Common myeloid progenitor, CD34-positive (primary cell): ENCODE measurements at regions not wholly inside any gene's neighbourhood (a gene's known extent, or its start where the extent isn't known, plus 50 kb on each side); places are given as distances from the start of the nearest gene placed in this dataset.

Experiments used
- CTCF ChIA-PET: fragments of 350-600 bp; sonication (Branson Sonifier 250); formaldehyde crosslinking; loops from one replicate; lab custom pipeline; 2021; ENCODE audit warnings: antibody characterized with exemption; lab: Charles Lee
- POLR2A ChIA-PET: fragments of 350-600 bp; sonication (Branson Sonifier 250); formaldehyde crosslinking; loops from one replicate; lab custom pipeline; 2021; ENCODE audit warnings: antibody characterized with exemption; lab: Charles Lee
- DNase-seq, 3 donors: peaks; one replicate each; pipeline versions ENCODE4 v3.0.0 to v3.0.0-alpha.2; 2013
- H3K27ac ChIP-seq, 2 experiments: 1 replicate in 1 of 2; 2 replicates in 1 of 2; pipeline ENCODE4 v1.7.0; 2013; ENCODE audit warnings: inconsistent platforms in 2 of 2, low read length in 2 of 2, mild to moderate bottlenecking in 2 of 2, low read depth in 1 of 2, moderate library complexity in 1 of 2; ENCODE audit not compliant: severe bottlenecking in 2 of 2, insufficient read depth in 1 of 2, poor library complexity in 1 of 2
- H3K27me3 ChIP-seq, 5 experiments: replicated peaks in 2 of 5; 1 replicate in 3 of 5; 2 replicates in 2 of 5; pipeline versions ENCODE4 v1.6.1 to v1.7.0; 2013; ENCODE audit warnings: low read length in 4 of 5, mild to moderate bottlenecking in 2 of 5, moderate library complexity in 2 of 5, inconsistent platforms in 1 of 5; ENCODE audit not compliant: insufficient read depth in 5 of 5, control insufficient read depth in 4 of 5
- H3K36me3 ChIP-seq, 4 experiments: 1 replicate in 2 of 4; 2 replicates in 2 of 4; pipeline versions ENCODE4 v1.6.1 to v1.7.0; 2013; ENCODE audit warnings: low read length in 3 of 4, control low read depth in 1 of 4, mild to moderate bottlenecking in 1 of 4; ENCODE audit not compliant: control insufficient read depth in 4 of 4, insufficient read depth in 4 of 4
- H3K4me1 ChIP-seq, 4 experiments: 1 replicate in 3 of 4; 2 replicates in 1 of 4; pipeline versions ENCODE4 v1.6.1 to v1.7.1; 2013; ENCODE audit warnings: low read length in 3 of 4, mild to moderate bottlenecking in 3 of 4, control low read depth in 1 of 4, inconsistent platforms in 1 of 4, moderate library complexity in 1 of 4; ENCODE audit not compliant: control insufficient read depth in 4 of 4, insufficient read depth in 4 of 4; ENCODE audit errors: control extremely low read depth in 1 of 4
- H3K4me3 ChIP-seq, 7 experiments: 1 replicate in 4 of 7; 2 replicates in 3 of 7; pipeline versions ENCODE4 v1.5.1 to v1.7.0; 2013; ENCODE audit warnings: mild to moderate bottlenecking in 7 of 7, low read length in 6 of 7, moderate library complexity in 6 of 7, inconsistent platforms in 2 of 7, low read depth in 2 of 7, control low read depth in 1 of 7; ENCODE audit not compliant: insufficient read depth in 4 of 7, control insufficient read depth in 1 of 7; ENCODE audit errors: extremely low read depth in 1 of 7
- H3K9me3 ChIP-seq, 5 experiments: 1 replicate in 4 of 5; 2 replicates in 1 of 5; pipeline versions ENCODE4 v1.6.1 to v1.7.1; 2013; ENCODE audit warnings: low read length in 4 of 5, mild to moderate bottlenecking in 2 of 5, inconsistent platforms in 1 of 5, low read depth in 1 of 5, moderate library complexity in 1 of 5; ENCODE audit not compliant: control insufficient read depth in 4 of 5, insufficient read depth in 2 of 5; ENCODE audit errors: control extremely low read depth in 1 of 5
- WGBS: methylation state at CpG from one replicate; pipeline ENCODE4 v1.1.5; 2013; ENCODE audit not compliant: insufficient coverage; 5-methylcytosine and 5-hydroxymethylcytosine counted together

- 85% methylated on average over 2 of the region's 2 CpGs for WGBS
- CTCF ChIA-PET: no interaction called here
- DNase-seq: no peak
- H3K27ac ChIP-seq: no peak overlapping the region
- H3K36me3 ChIP-seq: no peaks in the 10 kb centered on the region
- no peaks in the 10 kb centered on the region for H3K4me1 ChIP-seq
- no peaks in the 10 kb centered on the region for H3K27me3 ChIP-seq
- H3K9me3 ChIP-seq: no peaks in the 10 kb centered on the region
- POLR2A ChIA-PET: no interaction called here
- no peak overlapping the region for H3K4me3 ChIP-seq
These were observed 113.7 kb upstream of the ACTRT1 start for GRCh38 chrX:128165884-128166408.

GRCh38 chrX:128156204-128156603, 104.0 kb upstream of the ACTRT1 start:
- Histone ChIP-seq H3K4me1 (no peaks in the 10 kb centered on the region), H3K27ac (no peak overlapping the region), H3K36me3 (no peaks in the 10 kb centered on the region), H3K9me3 (no peaks in the 10 kb centered on the region), H3K4me3 (no peak overlapping the region), H3K27me3 (no peaks in the 10 kb centered on the region)
- 75% methylated on average over 4 of the region's 4 CpGs for WGBS
- POLR2A ChIA-PET: no interaction called here
- CTCF ChIA-PET: no interaction called here
- no peak for DNase-seq

DNA sequence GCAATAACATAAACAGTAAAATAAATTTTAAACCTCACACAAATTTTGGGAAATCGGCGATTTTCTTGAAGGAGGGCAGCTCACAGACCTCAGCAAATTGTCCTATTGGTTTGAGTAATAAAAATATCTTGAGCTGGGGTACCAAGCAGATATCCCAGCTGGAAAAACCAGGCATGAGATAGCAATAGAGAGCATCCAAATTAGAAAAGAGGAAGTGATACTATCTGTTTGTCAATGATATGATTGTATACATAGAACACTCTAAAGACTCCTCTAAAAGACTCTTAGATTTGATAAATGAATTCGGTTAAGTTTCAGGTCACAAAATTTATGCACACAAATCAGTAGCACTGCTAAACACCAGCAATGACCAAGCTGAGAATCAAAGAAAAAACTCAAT, 90.5 kb upstream of the ACTRT1 start:
- H3K4me3 ChIP-seq: no peak overlapping the region
- H3K27ac ChIP-seq: no peak overlapping the region
- no peaks in the 10 kb centered on the region for H3K4me1 ChIP-seq
- ChIA-PET CTCF (interaction anchor here (0.7 kb wide), 1 partner anchor 825 kb away, joined by 3 read pairs; no protein-coding TSS in a partner anchor), POLR2A (no interaction called here)
- H3K36me3 ChIP-seq: no peaks in the 10 kb centered on the region
- DNase-seq: no peak
- no CpG with 5 or more reads among the region's 3 CpGs for WGBS
- no peaks in the 10 kb centered on the region for H3K9me3 ChIP-seq
- no peaks in the 10 kb centered on the region for H3K27me3 ChIP-seq

DNA sequence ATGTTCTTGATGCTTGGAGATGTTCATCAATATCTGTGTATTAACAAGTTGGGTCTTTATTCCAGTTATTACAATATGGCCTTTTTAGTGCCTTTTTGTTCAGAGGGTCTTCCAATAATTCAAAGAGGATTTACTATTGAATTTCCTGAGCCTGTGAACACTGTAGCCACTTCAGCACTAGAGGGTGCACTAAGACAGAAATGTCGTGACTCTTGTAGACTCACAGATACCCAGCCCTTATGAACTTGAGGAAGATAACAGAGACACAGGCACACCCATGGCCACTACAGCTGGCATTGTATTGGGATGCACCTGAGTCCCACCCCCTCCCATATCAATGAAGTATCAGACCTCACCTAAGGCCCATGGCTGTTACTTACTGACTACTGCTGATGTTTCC, 54.4 kb upstream of the ACTRT1 start:
- no peaks in the 10 kb centered on the region for H3K27me3 ChIP-seq
- peak; percentile 2 to 26 (median 19) for DNase-seq
- no peaks in the 10 kb centered on the region for H3K4me1 ChIP-seq
- 0% methylated on average over 1 of the region's 1 CpG for WGBS
- no peaks in the 10 kb centered on the region for H3K36me3 ChIP-seq
- no peak overlapping the region for H3K27ac ChIP-seq
- no peaks in the 10 kb centered on the region for H3K9me3 ChIP-seq
- no peak overlapping the region for H3K4me3 ChIP-seq
- POLR2A ChIA-PET: no interaction called here
- CTCF ChIA-PET: no interaction called here

DNA sequence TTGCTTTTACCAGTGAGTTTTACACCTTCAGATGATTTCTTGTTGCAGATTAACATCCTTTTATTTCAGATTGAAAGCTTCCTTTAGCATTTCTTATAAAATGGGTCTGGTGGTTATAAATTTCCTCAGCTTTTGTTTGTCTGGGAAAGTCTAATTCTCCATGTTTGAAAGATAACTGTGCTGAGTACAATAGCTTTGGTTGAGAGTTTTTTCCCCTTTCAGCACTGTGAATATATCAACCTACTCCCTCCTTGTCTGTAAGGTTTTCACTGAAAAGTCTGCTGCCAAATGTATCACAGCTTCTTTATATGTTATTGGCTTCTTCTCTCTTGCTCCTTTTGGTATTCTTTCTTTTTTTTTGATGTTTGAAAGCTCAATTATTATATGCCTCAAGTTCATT, 53.5 kb upstream of the ACTRT1 start:
- no peak overlapping the region for H3K27ac ChIP-seq
- no peaks in the 10 kb centered on the region for H3K27me3 ChIP-seq
- no peak overlapping the region for H3K4me3 ChIP-seq
- no peaks in the 10 kb centered on the region for H3K4me1 ChIP-seq
- H3K36me3 ChIP-seq: no peaks in the 10 kb centered on the region
- DNase-seq: no peak
- CTCF ChIA-PET: no interaction called here
- POLR2A ChIA-PET: no interaction called here
- no peaks in the 10 kb centered on the region for H3K9me3 ChIP-seq
